ENCODE measurements at regions not wholly inside any gene's neighbourhood (a gene's known extent, or its start where the extent isn't known, plus 50 kb on each side); places are given as distances from the start of the nearest gene placed in this dataset.

DNA sequence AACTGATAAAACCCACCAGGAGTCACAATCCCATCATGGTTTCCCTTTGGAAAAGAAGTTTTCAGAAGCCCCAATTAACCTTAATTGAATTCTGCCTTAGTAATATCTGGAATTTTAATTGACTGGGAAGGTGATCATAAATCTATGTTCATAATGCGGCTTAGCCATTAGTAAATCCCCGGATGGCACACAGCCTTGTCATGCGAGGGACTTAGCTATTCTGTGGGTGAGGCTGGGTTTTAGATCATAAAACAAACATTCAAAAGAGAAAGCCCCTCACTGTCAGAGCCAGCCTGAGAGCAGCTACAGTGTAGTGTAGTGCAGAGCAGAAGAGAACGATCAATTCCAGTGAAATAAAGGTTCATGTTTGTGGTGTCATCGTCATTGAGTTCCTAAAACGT, 124.0 kb upstream of the NOCT start:
- TF ChIP-seq, protein P1, sequence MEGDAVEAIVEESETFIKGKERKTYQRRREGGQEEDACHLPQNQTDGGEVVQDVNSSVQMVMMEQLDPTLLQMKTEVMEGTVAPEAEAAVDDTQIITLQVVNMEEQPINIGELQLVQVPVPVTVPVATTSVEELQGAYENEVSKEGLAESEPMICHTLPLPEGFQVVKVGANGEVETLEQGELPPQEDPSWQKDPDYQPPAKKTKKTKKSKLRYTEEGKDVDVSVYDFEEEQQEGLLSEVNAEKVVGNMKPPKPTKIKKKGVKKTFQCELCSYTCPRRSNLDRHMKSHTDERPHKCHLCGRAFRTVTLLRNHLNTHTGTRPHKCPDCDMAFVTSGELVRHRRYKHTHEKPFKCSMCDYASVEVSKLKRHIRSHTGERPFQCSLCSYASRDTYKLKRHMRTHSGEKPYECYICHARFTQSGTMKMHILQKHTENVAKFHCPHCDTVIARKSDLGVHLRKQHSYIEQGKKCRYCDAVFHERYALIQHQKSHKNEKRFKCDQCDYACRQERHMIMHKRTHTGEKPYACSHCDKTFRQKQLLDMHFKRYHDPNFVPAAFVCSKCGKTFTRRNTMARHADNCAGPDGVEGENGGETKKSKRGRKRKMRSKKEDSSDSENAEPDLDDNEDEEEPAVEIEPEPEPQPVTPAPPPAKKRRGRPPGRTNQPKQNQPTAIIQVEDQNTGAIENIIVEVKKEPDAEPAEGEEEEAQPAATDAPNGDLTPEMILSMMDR (IDR thresholded peaks at IDR 0.05; ENCODE audit: insufficient read depth, low read depth, low read length, missing control alignments): no peak
- H3K4me3 ChIP-seq (ENCODE audit: low read depth, low read length): no peak overlapping the region
- DNase-seq (ENCODE audit: low read depth): no peak

- no peak for DNase-seq (ENCODE audit: low read depth)
- TF ChIP-seq, protein P1 (IDR thresholded peaks at IDR 0.05; ENCODE audit: insufficient read depth, low read depth, low read length, missing control alignments): no peak
- H3K4me3 ChIP-seq (ENCODE audit: low read depth, low read length): no peak overlapping the region
These were observed 124.5 kb upstream of the NOCT start for GRCh38 chr4:138890891-138891570.

GRCh38 chr4:138889216-138889615, 126.4 kb upstream of the NOCT start:
- no peak for DNase-seq (ENCODE audit: low read depth)
- no peak overlapping the region for H3K4me3 ChIP-seq (ENCODE audit: low read depth, low read length)
- TF ChIP-seq, protein P1 (IDR thresholded peaks at IDR 0.05; ENCODE audit: insufficient read depth, low read depth, low read length, missing control alignments): no peak

DNA sequence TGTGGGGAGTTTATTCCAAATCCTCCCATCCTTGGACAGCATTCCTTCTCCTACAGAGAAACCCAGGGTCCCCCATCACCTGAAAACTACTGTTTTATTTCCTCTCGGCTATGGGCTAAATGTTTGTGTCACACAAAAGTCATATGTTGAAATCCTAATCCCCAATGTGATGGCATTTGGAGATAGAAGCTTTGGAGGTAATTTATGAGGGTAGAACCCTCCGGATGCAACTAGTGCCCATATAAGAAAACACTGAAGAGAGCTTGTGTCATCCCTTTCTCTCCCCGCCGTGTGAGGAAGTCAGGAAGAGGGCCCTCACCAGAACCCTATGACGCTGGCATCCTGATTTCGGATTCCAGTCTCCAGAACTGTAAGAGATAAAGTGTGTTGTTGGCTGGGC, 127.8 kb upstream of the NOCT start:
- TF ChIP-seq, protein P1 (IDR thresholded peaks at IDR 0.05; ENCODE audit: insufficient read depth, low read depth, low read length, missing control alignments): no peak
- no peak for DNase-seq (ENCODE audit: low read depth)
- no peak overlapping the region for H3K4me3 ChIP-seq (ENCODE audit: low read depth, low read length)

- no peak for DNase-seq (ENCODE audit: low read depth)
- H3K4me3 ChIP-seq (ENCODE audit: low read depth, low read length): no peak overlapping the region
- TF ChIP-seq, protein P1 (IDR thresholded peaks at IDR 0.05; ENCODE audit: insufficient read depth, low read depth, low read length, missing control alignments): no peak
These were observed 128.2 kb upstream of the NOCT start for GRCh38 chr4:138887341-138887740.

DNA sequence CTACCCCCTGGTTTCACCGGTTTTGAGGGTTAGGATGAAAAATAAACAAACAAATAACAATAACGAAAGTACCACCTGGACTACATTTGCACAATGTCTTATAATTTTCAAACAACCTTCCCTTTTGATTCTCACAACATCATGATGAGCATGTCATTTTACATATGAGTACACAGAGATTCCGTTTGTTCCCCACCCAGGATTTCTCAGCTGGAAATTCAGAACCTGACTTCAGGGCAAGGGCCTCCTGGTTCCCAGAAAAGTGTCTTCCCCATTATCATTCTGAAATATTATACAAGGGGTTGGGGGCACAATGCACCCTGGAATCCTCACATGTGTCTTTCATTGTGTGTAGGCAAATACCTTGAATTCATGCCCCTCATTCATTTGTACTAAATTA, 135.8 kb upstream of the NOCT start:
- no peak overlapping the region for H3K4me3 ChIP-seq (ENCODE audit: low read depth, low read length)
- TF ChIP-seq, protein P1 (IDR thresholded peaks at IDR 0.05; ENCODE audit: insufficient read depth, low read depth, low read length, missing control alignments): no peak

More for the DNA sequence above, 135.8 kb upstream of the NOCT start:
- DNase-seq (ENCODE audit: low read depth): no peak
